Suprapubic skin (tissue), 4 donors: ENCODE measurements at regions not wholly inside any gene's neighbourhood (a gene's known extent, or its start where the extent isn't known, plus 50 kb on each side); places are given as distances from the start of the nearest gene placed in this dataset.

Experiments
- EP300 ChIP-seq: sonication (generic); formaldehyde crosslinking; IDR thresholded peaks from one replicate; pipeline ENCODE4 v1.6.1; 2017; ENCODE audit warnings: antibody characterized with exemption
- POLR2A ChIP-seq, 2 donors: fragments of 450-650 bp; IDR thresholded peaks; one replicate each; pipeline ENCODE4 v1.6.1; 2017; ENCODE audit warnings: antibody characterized with exemption in 2 of 2, mild to moderate bottlenecking in 2 of 2, moderate library complexity in 2 of 2
- POLR2AphosphoS5 ChIP-seq, 3 donors: sonication (generic); formaldehyde crosslinking; IDR thresholded peaks; one replicate each; pipeline ENCODE4 v1.6.1; 2017; ENCODE audit warnings: antibody characterized with exemption in 3 of 3
- TF ChIP-seq, protein P1 (sequence below), 2 donors: fragments of 200-600 bp in 1 of 2; fragments of 450-650 bp in 1 of 2; sonication (generic) in 1 of 2; IDR thresholded peaks; one replicate each; pipeline ENCODE4 v1.5.1; 2016 to 2019; ENCODE audit warnings: antibody characterized with exemption in 2 of 2, mild to moderate bottlenecking in 1 of 2, moderate library complexity in 1 of 2

DNA sequence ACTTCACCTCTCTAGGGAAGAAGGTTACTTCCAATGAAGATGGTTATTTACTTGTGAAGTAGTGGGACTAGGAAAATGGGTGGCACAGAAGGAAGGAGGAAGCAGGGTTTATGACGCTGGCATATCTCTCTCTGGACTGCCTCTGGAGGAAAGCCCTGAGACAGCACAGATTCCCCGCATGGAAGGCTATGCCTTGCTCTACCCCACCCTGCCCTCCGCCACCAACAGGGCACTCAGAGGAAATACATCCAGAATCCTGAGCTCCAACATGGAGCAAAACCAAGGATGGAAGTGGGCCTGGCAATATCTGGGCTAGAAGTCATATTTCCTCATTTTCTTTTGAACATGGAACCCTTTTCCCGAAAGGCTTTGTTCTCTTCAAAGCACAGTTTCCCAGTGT is 346.9 kb downstream of the ZSWIM6 start:
- TF ChIP-seq POLR2AphosphoS5 (IDR thresholded peaks at IDR 0.05) (no peak), POLR2A (IDR thresholded peaks at IDR 0.05) (no peak), EP300 (no peak)
- TF ChIP-seq, protein P1, sequence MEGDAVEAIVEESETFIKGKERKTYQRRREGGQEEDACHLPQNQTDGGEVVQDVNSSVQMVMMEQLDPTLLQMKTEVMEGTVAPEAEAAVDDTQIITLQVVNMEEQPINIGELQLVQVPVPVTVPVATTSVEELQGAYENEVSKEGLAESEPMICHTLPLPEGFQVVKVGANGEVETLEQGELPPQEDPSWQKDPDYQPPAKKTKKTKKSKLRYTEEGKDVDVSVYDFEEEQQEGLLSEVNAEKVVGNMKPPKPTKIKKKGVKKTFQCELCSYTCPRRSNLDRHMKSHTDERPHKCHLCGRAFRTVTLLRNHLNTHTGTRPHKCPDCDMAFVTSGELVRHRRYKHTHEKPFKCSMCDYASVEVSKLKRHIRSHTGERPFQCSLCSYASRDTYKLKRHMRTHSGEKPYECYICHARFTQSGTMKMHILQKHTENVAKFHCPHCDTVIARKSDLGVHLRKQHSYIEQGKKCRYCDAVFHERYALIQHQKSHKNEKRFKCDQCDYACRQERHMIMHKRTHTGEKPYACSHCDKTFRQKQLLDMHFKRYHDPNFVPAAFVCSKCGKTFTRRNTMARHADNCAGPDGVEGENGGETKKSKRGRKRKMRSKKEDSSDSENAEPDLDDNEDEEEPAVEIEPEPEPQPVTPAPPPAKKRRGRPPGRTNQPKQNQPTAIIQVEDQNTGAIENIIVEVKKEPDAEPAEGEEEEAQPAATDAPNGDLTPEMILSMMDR (IDR thresholded peaks at IDR 0.05): no peak
